Fibroblast of villous mesenchyme (primary cell): ENCODE measurements at regions not wholly inside any gene's neighbourhood (a gene's known extent, or its start where the extent isn't known, plus 50 kb on each side); places are given as distances from the start of the nearest gene placed in this dataset.

Source experiments
- DNase-seq: peaks from one replicate; pipeline ENCODE4 v3.0.0-alpha.2; 2010; ENCODE audit warnings: low read depth
- H3K4me3 ChIP-seq: 2 replicates; pipeline ENCODE4 v1.5.1; 2011; ENCODE audit warnings: low read depth, mild to moderate bottlenecking, low read length
- CTCF ChIP-seq: IDR thresholded peaks from 2 replicates; pipeline ENCODE4 v1.5.1; 2012; ENCODE audit warnings: low read depth, mild to moderate bottlenecking, low read length; ENCODE audit not compliant: insufficient read depth

GRCh38 chr9:23343226-23343625 is 482.8 kb downstream of the ELAVL2 start:
- no peak for DNase-seq
- no peak for TF ChIP-seq CTCF
- H3K4me3 ChIP-seq: no peak overlapping the region

DNA sequence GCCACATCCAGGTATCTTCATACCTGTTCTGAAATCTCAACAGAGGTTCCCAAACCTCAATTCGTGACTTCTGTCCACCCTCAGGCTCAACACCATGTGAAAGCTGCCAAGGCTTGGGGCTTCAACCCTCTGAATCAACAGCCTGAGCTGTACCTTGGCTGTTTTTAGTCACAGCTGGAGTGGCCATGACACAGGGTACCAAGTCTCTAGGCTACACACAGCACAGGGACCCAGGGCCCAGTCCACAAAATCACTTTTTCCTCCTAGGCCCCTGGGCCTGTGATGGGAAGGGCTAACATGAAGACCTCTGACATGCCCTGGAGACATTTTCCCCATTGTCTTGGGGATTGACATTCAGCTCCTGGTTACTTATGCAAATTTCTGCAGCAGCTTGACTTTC is 464.9 kb downstream of the ELAVL2 start:
- DNase-seq: no peak
- H3K4me3 ChIP-seq: no peak overlapping the region
- no peak for TF ChIP-seq CTCF

DNA sequence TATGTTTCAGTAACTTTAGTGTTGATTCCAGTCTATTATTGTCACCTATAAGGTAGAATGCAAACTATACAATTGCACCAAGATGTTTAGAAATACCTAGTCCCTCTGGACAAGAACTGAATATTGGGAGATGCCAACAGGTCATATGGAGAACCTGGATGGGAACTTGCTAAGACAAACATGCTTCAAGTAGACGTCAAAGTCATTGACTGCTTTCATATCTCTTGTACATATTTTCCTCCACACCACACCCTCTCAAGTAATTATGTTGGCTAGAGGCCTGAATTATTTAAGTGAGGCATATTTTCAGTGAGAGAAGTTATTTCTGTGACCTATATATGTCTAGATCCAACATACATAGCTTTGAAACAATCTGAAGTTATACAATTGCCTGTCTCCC is 453.3 kb downstream of the ELAVL2 start:
- DNase-seq: no peak
- TF ChIP-seq CTCF: no peak
- no peak overlapping the region for H3K4me3 ChIP-seq

GRCh38 chr9:23375511-23375910 is 450.5 kb downstream of the ELAVL2 start:
- no peak overlapping the region for H3K4me3 ChIP-seq
- TF ChIP-seq CTCF: no peak
- no peak for DNase-seq

DNA sequence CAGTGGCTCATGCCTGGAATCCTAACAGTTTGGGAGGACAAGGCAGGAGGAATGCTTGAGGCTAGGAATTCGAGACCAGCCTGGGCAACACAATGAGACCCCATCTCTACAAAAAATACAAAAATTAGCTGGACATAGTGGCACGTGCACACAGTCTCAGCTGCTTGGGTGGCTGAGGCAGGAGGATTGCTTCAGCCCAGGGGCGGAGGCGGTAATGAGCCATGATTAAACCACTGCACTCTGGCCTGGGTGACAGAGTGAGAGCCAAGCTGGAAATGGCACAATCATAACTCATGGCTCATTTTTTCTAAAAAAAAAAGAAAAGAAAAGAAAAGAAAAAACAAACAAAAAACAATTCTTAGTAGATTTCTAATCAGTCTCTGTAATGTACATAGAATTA is 446.2 kb downstream of the ELAVL2 start:
- DNase-seq: no peak
- H3K4me3 ChIP-seq: no peak overlapping the region

DNA sequence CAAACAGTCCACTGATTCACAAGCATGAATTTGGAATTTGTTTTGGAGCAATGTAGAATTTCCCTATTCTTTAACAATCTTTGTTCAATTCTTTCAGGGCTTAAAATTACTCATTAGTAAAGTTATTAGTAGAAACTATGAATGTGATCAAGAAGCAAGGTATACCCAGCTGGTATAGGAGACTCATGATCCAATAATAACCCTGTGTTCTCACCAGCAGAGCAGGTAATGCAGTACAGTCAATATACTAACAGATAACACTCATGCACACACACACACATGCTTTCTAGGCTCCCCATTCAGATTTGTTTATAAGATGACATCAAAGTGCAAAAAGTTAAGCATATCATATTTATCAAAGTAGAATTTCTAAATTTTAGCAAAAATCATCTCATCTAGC is 445.2 kb downstream of the ELAVL2 start:
- no peak overlapping the region for H3K4me3 ChIP-seq
- DNase-seq: no peak

More for the DNA sequence above, 446.2 kb downstream of the ELAVL2 start:
- TF ChIP-seq CTCF: no peak

More for the DNA sequence above, 445.2 kb downstream of the ELAVL2 start:
- no peak for TF ChIP-seq CTCF
